ENCODE measurements at regions not wholly inside any gene's neighbourhood (a gene's known extent, or its start where the extent isn't known, plus 50 kb on each side); places are given as distances from the start of the nearest gene placed in this dataset.
A peak's percentile ranks its signal among the peaks of the same experiment; 100 is the strongest.

DNA sequence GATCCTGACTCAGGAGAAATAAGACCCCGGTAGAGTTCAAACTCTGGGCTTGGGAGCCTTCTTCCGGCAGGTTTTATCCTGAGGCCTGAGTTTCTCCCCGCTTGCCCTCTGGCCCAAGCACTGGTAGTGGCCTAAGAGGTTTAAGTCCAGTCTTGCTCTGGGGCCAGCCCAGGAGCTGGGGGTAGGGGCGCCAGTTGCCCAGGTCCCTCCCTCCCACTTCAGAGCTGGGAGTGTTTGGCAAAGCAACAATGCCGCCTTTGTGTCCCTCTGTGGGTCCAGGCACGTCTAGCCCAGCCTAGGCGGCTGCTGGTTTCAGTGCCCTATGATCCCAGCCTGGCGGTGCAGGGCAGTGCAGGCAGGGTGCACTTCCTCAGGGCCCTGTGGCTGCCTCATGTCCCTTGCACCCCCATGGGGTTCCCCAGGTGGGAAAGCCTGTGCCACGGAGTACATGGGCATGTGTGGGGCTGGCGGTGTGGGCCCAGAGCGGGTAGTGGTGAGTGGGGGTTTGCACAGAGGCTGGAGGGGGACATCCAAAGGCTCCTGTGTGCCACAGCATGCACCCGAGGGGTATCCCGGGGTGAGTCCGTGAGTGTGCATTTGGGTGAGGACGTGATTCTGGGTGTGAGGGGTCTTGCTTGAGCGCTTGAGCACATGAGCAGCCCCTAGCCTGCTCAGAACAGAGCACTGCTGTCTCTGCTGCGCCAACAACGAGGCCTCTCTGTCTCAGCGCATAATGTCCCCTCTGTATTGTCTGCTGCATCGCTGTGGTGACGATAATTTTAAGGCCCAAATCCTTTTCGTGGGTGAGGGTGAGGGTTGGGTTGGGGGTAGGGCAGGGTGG, 61.7 kb upstream of the PSD2 start:
- ATAC-seq = no peak

DNA sequence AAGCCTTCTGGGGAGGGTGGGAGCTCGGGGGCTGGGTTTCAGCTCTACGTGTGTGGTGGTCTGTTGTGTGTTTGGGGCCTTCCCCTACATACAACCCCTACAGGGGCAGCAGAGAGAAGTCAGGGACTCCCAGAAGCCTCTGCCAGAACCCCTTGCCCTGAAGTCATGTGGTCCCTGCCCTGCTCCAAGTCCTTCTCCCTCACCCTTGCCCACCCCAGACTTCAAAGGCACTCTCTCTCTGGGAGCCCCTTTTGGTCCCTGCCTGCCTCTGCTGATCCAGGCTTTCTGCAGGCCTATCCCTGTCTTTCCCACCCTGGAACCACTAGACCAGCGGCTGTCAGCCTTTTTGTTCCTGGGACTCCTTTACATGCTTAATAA, 61.1 kb upstream of the PSD2 start:
- no peak for ATAC-seq

DNA sequence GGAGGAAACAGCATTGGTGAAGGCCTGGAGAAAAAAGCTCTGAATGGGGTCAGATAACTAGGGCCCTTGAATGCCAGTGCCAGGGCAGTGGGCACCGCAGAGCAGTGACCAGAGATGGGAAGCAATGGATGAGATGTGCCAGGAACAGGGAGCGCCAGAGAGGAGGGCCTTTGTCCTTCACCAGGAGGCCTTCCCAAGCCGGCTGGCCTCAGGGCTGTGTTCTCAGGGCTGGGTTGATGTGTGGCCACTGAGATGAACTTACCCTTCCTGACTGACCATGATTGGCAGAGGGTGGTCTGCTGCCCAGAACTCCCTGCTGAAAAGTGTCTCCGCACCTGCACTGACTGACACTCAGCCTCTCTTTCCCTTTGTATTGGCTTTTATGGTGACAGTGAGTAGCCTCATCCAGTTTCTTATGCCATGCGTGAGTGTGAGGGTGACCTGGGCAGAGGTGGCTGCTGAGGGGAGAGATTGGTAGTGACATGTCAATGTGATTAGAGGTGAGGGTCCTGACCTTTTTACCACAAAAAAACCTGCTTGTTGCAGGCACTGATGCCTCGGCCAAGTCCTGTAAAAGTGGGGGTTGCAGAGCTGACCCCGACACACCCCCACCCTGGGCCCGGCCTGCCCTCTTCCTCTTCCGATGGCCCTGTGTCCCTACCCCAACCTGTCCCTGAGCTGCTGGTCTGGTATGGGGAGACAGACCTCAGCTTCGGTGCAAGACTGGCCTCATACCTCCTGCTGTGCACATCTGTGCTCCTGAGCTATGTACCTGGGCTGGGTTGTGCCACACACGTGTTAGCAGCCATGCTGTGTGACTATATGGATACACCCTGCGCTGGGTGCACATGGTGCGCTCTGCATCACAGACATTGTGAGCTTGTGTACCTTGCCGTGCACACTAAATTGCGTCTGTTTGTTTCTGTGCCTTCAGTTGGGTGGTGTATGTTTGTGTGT, 57.1 kb upstream of the PSD2 start:
- no peak for ATAC-seq

DNA sequence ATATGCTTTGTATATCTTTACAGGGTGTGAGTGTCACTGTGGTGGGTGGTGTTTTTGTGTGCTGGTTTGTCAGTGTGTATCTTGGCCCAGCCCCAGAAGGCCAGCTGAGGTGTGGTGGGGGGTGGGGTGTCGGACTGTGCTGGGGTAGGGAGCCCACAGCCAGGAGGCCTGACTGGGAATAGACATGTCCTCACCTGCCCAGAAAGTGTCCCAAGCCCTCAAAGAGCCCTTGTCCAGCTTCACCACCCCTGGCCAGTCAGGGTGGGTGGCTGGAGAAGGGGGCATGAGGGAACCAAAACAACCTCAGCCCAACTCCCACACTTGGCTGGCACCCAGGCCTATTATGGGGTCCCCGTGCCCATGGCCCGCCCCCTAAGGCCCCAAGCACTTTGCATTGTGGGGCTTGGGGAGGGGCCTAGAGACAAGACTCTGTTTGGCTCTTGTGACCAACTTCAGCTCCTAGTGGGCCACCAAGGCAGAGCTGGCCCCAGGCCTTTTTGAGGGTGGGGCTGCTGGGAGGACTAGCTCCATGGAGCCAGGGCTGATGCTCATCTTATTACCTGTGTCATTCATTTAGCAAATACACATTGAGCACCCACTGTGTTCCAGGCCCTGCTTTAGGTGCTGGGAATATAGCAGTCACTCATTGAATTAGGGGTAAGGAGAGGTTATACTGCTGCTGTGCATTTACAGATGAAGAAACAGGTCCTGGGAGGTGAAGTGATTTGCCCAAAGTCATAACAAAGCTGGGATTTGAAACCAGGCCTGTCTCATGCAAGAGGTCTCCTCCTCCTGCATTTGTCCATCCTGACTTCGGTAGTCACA, 56.2 kb upstream of the PSD2 start:
- no peak for ATAC-seq

DNA sequence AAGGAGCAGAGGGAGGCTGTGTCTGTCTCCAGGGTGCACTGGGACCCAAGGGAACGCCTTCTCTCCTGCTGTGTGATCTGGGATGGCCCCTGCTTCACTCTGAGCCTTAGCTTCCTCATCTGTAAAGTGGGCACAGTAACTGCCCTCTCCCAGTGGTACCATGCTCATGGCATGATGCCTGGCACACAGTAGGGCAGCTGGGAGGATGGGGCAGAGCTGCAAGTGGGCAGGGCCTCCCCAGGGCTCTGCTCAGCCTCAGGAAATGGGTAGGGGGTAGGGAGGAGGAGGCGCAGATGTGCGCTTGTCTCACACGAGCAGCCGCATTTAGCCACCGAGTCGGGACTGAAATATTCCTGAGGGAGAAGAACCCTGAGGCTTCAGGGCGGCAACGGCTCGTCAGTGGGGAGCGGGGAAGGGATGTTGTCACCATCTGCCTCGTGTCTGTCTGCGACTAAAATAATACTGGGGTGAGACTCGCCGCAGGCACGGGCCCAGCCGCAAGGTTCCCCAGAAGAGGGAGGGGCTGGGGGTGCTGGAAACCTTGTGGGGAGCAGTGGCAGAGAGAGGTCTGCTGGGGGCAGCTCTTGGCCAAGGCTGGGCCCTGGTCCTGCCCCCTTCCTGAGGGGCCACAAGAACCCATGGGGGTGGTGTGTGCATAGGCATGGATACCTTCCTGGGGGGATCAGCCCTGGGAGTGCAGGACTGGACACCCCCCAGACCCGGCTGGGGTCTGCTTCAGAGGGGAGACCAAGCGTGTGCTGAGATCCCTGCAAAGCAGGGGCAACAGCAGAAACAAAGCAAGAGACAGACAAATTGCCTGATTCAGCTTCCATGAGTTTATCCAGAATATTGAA, 55.2 kb upstream of the PSD2 start:
- no peak for ATAC-seq

DNA sequence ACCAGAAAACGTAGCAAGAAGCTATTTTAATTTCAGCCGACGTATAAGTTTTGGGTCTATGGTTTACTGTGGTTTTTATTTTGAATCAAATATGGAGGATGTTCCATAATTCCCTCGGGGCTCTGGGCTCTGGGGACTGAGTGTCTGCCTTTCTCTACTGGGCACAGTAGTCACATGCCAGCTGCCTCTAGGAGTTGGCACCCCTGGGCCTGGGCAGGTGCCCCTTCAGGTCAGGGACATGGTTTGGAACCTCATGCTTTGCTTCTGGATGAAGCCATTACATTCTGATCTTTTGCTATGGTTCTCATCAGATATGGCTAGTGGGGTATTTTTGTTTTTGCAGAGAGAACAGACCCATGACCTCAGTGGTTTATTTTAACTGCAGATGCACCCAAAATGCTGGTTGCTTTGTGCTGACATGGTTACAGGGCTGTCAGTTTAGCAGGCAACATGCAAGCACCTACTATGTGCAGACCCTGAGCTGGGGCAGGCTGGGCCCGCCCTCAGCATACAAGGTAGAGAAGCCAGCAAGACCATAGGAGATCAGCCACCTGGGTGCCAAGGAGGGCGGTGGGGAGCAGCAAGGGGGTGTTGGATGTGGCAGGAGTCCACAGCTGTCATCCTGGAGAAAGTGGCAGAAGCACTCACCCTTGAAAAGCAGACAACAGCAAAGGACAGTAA, 54.5 kb upstream of the PSD2 start:
- ATAC-seq = no peak

DNA sequence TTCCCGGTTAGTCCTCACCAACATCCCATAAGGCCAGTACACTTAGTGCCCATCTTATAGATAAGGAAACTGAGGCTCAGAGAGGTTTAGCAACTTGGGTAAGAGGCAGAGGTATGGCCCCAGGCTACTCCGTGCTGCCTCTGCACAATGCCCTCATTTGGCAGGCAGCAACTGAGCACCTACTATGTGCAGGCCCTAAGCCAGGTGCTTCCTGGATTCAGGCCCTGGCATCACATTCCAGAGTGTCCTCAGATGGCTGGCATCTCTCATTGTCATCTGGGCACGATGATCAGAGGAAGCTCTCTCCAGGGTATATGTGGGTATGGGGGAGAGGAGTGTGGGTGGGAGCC, 53.8 kb upstream of the PSD2 start:
- ATAC-seq = no peak

DNA sequence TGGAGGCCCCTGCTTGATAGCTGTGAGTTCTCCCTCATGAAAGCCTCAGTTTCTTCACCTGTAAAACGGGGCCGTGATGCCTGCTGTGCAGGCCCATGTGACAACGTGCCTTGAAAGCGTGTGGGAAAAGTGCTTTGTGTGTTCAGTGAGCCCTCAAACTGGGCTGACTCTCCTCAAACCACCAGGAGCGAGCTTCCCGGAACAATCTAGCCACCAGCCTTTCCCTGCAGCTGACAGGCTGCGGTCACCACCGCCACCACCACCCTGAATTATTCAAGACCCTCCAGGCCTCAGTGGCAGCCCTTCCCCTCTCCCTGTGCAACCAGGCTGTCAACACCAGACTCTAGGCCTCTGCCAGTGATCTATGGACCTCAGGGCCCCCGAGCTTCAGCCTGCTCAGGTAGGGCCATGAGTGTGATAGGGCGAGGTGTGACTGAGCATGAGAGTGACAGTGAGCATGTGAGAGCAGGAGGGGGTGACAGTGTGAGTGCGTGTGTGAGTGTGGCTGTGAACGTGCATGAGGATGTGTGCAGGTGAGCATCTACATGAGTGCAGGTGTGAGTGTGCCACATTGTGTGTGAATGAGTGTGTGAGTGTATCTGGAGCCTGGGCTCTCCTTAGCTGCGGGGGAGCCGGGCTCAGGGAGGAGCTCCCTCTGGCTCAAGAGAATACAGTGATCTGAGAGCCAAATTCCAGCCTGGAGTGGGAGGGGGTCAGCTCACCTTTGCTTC, 53.3 kb upstream of the PSD2 start:
- ATAC-seq = no peak

DNA sequence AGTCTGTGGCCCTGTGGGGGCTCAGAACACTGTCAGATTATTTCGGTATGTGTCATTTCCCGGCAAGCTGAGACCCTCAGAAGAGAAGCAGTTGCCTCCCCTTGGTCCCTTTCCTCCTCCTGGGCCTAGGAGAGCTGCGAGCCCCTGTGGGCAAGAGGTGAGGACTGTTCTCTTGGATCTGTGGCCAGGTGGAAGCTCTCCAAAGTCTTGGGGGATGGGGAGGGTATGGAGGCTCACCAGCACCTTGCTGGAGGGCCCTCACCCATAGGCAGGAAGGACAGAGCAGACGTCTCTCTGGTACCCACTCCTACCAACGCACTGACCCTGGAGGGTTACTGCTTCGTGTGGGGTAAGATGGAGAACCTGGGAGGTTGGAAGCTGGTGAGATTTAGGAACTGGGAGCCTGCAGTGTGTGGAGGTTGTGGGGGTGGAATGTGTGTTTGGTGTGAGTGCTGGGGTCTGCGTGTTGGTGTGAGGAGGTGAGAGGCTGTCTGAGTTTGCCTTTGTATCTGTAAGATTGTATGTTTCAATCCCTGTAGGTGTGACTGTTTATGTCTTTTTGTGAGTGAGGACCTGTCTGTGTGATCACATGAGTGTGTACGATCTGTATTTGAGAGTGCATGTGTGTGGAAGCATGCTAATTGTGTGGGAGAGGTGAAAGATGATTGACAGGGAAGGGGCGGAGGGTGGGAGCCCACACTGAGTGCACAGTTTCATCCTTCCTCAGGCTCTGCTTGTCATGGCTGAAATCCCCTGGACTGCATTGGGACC, 52.4 kb upstream of the PSD2 start:
- ATAC-seq = no peak

DNA sequence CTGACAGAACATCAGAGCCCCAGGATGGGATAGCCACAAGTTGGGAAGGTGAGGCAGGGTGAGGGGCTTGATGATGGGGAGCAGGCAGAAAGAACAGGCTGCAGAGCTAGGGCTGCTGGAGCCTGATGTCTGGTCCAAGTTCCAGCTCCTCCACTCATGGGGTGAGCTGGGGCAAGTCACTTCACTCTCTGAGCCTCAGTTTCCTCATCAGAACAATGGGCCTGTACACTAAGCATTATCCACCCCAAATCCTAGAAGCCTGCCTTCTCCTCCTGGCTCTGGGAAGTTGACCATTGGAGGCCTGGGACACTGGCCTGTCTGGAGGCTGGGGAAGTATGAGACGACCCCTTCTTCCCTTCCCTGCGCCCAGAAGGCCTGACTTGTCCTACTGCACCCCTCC, 51.8 kb upstream of the PSD2 start:
- no peak for ATAC-seq

DNA sequence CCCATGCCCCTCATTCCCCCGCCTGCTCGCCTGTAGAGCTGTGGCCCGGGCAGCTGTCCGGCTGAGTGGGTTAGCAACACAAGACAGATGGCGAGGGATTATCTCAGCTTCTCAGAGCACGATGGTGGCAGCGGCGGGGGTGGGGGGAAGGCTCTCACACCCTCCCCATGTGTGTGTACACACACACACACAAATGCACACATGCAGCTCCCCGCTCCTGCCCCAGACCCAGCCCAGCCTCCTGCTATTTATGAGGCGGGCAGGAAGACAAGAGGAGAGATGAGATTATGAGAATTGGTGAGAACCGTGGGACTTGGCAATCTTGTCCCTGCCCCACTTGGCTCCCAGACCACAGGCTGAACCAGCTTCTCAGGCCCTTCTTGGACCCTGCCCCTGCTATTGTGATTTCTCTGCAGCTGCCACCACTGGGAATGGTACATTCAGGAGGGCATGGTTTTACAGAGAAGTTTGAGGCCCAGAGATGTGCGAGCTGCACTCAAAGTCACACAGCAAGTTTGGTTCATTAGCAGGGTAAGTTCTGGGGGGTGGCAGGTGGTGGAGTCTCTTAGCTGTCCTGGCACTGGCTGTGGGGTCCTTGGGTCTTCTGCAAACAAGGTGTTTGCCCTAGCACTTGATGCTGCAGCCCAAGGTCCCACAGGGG, 51.0 kb upstream of the PSD2 start:
- ATAC-seq = no peak

DNA sequence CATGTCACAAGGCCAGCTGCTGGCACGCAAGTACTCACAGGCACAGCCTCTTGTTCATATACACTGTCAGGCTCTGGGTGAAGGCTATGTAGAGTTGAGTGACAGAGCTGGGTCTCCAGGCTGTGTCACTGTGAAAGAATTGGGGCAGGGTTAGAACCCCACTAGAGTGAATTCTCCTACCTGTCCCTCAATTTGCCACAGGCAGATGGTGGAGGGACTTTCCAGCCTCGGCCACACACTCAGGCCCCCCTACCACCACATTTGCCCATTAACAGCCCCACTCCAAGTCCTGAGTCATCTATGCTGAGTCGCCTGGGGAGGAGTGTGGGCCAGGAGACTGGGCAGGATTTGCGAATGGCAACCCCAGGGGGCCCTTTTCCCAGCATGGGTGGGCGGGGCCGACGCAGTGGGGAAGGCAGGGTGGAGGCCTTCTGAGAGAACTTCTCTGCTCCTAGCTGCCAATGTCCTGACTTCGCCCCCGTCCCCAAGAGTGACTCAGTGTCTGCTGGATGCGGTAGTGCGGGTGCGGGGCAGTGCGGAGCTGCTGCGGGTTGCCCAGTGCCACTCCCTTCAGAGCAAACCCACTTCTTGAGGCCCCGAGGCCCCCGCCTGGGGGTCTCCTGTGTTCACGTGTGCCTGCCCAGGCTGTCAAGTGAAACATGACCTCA, 50.3 kb upstream of the PSD2 start:
- peak in 1 of 2 donors; percentile 5 for ATAC-seq

DNA sequence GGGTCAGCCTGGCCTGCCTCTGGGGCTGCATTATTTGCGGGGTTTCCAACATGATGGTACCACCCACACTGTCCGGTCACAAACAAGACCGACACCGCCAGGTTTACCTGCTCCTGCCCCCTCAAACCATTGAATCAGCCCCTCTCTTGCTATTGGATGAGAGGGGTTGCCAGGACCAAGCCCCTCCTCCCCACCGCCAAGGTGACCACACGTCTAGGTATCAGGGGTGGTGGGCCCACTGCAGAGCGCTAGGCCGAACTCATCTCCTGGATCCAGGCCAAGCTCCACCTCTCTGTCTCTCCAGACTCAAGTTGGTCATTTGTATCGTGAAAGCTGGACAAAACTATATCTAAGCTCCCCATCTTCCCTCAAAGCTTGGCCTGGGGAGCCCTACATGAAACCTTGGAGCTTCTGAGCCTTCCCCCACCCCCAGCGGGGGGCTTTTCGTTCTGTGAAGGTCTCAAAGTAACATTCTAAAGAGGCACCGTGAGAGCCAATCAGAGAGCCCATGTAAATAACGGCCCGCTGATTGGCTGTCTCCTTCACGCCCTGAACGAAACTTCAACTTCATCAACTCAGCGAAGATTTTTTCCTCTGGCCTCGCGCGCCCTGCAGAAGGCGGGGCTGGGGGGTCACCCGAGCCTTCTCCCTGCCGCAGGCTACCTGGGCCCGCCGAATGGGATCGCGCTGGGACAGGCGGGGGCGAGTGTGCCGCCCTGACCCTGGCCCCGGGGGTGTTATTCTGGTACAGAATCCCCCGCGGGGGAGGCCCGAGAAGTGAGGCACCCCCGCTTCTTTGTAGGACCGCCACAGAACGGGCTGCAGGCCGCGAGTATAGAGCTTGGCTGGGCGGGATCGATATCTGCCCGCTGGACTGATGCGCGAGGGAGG, 49.6 kb upstream of the PSD2 start:
- ATAC-seq = peak; percentile 26 to 30
